GM21381 (cell line): ENCODE measurements at regions not wholly inside any gene's neighbourhood (a gene's known extent, or its start where the extent isn't known, plus 50 kb on each side); places are given as distances from the start of the nearest gene placed in this dataset.
"Not testable (repeated sequence)": the region's sequence is repeated elsewhere in the genome, so short reads cannot be mapped to it uniquely, and the experiment has no call there.

Experiments used
- ATAC-seq: cut with Tn5 transposase; IDR thresholded peaks from one replicate; pipeline ENCODE4 v1.9.1; 2021; ENCODE audit warnings: mild to moderate bottlenecking, moderate library complexity; ENCODE audit not compliant: unreplicated experiment

DNA sequence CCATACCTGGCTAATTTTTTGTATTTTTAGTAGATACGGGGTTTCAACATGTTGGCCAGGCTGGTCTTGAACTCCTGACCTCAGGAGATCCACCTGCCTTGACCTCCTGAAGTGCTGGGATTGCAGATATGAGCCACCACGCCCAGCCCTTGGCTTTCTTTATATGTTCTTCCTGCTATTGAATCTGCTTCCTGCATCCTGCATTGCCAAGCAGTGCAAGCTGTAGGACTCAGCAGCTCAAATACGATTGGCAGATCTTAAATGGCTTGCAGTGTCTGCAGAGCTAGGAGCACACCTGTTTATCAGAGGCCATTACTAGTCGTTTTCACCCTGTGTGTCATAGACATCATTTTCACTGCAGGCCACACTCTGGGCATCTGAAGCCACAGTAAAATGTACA, 426.2 kb upstream of the PPP2R3A start:
- ATAC-seq: no peak

DNA sequence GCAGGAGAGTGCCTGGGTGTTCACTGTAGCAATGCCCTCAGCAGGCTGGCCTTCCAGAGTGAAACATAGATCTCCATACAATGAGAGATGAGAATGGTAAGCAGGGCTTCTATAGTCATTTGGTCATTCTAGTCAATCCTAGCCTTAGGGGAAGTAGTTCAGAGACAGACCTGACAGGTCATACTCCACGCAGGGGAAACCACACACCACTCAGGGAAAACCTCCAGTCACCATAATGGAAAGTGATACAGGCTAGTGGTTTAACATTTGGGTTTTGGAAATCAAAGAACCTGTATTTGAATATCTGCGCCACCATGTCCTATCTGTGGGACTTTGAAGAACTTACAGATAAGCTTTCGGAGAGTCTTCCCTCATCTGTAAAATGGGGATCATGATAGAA, 425.7 kb upstream of the PPP2R3A start:
- no peak for ATAC-seq

DNA sequence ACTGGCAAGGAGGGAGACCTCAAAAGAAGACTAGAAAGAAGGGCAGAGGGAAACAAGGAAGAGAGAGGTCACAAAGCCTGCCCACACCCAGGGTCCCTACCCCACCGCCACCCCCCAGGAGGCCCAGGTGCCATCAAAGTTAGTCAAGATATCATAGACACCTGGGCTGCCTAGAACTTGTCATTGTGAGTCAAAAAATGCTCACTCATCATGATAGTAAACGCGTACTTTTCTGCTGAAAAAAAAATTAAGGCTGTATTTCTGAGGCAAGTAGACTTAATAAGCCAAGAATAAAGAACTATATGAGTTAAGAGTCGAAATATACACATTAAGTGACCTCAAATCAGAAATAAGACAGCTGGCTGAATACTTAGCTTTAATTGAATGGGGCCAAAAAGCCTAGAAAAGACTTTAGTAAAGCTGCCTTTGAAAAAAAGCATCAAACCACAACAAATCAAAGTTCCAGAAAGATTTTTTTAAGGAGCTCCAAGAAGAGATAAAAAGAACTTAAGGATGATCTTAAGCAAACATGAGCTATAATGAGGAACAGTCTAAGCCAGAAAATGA, 415.5 kb upstream of the PPP2R3A start:
- ATAC-seq: no peak

DNA sequence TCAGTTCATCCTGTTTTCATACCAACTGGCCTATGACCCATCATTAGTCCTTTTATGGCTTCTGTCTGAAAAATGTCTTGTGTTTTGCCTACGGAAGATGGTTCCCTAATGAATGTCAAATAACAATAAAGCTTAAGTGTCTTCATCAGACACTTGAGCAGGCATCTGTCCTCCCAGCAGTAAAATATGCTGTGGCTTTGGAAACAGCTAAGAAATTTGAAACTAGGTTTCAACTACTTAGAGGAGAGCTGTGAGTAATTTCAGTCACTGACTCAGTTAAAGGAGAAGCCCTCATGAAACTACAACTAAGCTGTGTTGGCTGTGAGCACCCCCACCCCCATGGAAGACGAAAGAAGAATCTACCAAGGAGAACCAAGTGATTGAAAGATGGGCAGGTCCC, 409.4 kb upstream of the PPP2R3A start:
- no peak for ATAC-seq

DNA sequence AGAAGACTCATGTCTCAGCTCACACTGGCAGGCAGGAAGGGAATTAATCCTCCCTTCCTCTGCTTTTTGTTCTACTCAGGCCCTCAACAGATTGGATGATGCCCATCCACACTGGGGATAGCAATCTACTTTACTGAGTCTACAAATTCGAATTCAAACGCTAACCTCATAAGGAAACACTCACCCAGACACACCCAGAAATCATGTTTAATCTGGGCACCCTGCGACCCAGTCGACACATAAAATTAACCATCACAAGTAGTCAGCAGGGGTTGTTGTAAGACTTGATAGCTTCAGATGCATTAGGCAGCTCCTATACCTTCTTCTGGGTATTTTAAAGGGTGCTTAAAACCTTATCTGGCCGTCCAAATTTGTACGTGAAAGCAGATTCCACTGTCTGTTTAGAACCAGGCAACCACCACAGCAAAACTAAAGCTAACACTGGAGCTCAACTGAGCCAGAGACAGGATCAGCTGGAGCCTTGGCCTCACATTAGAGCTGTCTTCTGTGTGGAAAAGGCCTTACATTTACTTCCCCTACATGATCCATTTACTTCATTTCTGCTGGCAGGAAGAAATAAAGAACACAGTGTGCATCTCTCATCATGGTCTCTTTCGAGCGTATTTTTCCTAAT, 407.3 kb upstream of the PPP2R3A start:
- no peak for ATAC-seq

DNA sequence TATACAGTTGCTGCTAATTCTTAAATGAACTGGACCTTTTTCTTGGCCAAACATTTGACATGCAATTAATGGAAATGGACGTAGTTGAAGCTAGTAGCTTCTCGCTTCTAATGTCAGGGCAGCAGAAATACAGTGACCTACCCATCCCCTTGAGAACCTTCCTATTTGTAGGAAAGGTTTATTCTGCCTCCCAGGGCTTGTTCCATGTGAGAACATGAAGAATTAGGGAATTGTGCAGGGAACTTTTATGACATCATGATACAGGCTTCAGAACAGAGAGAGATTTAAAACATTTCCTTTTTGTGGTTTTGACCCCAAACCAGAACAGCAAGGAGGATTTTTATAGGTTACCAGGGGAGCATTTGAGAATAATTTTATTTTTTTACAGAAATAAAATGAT, 406.6 kb upstream of the PPP2R3A start:
- no peak for ATAC-seq

DNA sequence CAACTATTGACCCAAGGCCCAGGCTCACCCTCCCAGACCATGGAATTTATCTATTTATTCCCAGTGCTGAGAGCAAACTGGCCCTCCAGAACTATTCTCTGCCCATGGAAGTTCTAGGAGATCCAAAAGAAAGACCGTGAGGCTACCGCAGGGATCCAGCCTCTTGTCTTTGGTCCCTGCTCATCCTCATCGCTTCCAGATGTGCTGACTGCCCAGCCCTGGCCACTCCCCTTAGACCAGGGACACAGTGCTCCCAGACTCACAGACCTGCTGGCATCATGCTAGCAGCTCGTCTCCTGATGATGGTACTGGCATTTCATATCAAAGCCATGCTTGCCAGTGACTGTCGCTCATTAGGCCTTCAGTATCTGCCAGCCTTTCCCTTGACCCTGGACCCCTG, 405.7 kb upstream of the PPP2R3A start:
- ATAC-seq: no peak

DNA sequence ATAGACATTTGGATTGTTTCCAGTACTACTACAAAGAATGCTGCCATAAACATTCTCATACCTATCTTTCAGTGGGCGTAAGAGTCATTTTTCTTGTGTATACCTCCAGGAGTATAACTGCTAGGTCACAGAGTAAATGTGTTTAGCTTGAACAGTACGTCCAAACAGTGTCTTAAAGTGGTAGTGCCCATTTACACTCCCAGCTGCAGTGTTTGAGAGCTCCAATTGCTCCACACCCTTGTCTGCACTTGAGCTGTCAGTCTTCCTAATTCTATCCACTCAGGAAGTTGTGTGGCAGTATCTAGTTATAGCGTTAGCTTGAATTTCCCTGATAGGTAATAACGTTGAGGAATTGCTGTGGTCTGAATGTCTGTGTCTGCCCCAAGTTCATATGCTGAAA, 404.7 kb upstream of the PPP2R3A start:
- no peak for ATAC-seq

DNA sequence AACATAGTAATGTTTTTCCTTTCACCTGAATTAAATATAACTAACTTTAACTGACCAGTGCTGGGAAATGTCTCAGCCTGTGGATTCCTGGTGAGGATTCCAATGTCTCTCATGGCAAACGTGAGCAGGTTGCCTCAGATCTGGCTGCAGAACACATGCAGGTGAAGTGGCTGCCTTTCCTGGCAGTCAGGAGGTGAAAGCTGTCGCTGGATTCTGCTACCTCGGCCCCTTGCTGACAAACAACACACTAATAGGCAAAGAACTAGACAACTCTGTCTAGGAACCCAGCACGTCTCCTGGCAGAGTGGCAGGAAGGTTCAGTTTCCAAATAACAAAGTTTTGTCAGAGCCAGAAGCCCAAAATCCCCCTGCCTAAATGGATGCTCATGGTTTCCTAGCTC, 400.8 kb upstream of the PPP2R3A start:
- no peak for ATAC-seq

DNA sequence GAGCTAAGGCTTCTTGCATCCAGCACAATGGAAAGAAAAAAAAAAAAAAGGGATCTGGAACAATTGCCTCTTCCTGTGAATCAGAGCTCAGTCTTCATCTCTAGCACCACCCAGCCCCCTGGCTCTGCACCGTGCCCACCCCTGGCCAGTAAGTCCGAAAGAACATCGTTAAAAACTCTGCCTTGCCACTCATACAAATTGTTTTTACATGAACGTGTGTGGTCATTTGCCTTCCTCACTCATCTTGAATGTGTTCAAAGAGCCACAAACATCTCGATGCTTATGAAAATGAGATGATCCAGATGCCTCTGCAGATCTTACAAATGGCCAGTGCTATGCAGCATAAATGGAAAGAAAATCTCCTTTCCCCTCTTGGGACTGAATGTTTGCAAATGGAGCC, 400.0 kb upstream of the PPP2R3A start:
- ATAC-seq: no peak

DNA sequence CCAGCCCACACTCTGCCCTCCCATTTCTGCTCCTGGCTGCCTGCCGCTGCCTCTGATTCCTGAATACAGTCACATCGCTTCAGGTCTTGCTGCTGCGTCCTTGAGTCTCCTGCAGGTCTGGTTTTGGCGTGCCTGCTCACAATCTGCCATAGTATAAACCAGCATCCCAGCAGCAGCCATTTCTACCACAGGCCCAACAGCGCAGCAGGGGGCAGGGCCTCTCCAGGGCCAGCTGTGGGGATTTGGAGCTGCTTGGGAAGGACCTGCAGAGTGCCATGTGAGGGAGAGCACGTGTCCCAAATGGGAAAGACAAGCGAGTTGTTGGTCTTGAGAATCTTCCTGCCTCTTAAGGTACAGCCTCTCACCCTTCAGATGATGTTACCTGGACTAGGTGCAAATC, 398.3 kb upstream of the PPP2R3A start:
- no peak for ATAC-seq

DNA sequence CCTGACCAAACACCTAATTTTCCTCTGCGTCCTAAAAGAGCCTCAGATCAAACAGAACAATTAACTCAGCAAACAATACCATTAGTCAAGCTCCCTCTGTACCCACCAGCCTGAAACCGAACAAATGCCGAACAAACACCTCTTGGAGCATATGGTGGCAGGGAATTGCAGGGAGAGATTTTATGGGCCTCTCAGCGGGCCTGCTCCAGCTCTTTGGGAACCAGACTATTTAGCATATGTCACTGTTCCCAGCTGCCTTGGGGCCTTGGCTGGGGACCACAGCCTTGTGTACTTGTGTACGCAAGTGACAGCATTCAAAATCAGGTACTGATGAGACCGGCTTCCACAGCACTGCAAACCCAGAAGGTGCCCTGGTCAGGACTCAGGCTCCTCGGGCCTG, 388.8 kb upstream of the PPP2R3A start:
- ATAC-seq: no peak

DNA sequence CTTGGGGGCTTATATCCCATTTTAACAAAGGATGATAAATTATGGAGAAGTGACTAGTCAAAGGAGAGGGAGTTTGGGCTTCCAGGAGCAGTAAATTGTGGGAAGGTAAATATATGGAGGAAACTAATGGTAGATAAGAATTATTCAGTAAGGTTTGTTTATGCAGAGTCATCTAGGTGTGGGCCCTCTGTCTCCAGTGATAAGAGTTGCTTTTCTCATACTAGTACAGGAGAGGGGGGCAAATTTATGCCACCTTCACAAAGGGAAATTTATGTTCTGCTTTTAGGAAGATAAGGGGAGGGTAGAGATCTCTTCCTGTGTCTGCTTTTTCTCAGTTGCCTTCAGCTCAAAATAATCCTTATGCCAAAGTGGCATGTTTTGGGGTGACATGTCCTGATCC, 383.7 kb upstream of the PPP2R3A start:
- no peak for ATAC-seq

DNA sequence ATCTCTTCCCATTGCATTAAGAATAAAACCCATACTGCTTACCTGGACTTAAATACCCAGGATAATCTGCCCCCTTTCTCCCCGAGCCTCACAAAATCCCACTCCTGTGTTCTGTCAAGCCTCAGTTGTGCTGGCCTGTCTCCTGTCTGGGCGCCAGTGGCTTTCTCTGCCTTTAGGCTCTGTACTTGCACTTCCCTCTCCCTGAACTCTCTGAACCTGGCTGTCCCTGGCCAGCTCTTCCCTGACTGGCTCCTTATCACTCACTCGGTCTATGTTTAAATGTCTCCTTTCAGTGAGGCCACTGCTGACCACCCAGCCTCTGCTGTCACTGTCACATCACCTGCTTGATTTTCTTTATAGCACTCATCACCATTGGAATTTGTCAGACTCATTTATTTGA, 382.7 kb upstream of the PPP2R3A start:
- no peak for ATAC-seq

DNA sequence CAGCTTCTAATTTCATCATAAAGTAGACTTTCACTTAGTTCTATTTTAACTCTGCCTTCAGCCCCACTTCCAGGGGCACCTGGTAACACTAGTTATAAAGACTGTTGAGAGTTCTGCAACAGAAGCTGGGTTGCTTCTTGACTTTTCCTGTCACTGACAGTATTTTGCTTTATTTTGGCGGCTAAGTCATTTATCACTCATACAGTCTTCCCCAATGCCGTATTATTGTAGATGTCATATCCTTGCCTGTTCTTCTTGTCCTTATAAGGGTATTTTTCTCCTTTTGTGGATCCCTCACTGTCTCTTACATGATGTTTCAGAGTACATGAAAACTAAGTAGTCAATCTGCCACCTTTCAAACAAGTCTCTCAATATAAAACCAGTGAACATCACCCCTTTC, 369.0 kb upstream of the PPP2R3A start:
- no peak for ATAC-seq

DNA sequence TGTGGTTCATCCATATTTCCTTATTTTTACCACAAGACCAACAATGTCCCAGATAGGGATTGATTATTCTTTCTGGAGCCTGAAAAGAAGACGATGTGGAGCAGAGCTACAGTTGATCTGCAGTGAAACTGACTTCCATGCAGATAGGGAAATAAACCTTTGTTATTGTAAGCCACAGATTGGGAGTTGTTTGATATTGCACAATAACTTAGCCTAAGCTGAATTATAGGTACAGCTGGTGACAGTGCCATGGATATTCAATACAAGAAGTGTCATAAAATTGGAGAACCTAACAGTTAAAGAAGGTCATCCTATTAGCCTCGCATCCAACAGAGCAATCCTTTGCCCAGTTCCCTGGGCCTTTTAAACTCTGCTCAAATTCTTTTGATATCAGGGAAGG, 367.7 kb upstream of the PPP2R3A start:
- no peak for ATAC-seq

DNA sequence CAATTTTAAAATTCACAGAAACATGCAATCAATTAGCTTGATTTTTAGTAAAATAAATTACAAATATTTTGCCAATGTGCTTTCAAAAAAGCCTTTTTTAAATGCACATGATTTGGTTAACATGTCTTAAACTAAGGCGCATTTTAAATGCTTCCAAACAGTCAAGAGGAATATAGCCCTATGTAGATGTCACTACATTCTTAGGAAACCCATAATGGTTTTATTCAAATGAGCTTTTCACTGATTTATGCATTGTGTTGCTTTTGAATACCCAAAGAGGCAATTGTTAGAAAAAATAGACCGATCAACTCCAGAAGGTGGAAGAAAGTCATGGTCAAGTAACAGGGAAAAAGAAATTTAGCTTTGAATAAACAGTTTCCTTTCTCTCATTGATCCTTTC, 366.9 kb upstream of the PPP2R3A start:
- no peak for ATAC-seq

DNA sequence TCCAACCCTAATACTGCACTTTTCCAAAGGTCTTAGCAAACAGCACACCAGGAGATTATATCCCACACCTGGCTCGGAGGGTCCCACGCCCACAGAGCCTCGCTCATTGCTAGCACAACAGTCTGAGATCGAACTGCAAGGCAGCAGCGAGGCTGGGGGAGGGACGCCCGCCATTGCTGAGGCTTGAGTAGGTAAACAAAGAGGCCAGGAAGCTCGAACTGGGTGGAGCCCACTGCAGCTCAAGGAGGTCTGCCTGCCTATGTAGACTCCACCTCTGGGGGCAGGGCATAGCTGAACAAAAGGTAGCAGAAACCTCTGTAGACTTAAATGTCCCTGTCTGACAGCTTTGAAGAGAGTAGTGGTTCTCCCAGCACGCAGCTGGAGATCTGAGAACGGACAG, 361.0 kb upstream of the PPP2R3A start:
- ATAC-seq: not testable (repeated sequence)

DNA sequence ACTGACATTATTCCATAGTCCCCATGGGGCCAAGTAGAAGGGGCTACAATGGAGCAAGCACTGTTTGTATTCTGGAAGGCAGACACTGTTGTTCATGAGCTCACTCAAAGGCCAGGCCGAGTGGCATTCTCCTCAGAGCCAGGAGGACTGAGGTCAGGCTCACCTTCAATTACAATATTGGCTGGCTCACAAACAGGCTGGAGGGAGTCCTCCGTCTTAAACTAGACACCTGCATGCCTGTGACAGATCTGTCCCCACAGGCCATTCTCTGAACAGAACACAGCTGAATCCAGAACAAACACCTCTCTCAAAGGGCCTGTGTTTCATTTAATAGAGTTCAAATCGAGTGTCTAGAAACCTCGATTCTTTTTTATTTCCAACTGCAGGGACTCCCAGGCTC, 347.4 kb upstream of the PPP2R3A start:
- ATAC-seq: no peak

DNA sequence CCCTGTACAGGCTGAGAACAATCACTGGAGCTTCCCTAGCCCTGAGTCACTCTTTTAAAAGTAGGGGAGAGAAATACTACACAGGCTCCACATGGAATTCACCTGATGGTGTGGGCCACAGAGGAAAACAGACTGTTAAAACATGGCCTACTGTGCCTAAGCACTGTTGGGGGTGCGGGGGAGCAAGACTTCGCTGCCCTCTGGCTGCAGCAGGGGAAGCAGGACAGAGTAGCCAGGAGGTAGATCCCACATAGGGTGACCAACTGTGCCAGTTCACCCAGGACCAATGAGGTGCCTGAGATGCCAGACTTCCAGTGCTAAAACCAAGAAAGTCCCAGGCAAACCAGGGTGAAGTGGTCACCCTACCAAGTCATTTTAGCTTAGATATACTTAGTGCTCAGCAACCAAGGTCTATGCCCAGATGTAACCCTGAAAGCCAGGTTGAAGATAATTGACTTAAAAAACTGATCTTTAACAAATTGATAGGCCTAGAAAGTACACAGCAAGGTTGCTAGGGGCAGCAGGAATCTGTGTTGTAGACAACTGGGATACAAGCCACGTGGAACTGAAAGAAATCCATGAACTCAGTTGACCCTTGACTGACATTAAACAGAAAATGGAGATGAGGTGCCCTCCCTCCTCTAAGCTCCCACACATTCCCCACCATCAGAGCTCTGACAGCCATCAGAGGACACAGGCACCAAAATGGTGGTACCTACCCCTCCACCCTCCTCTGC, 344.2 kb upstream of the PPP2R3A start:
- ATAC-seq: no peak

DNA sequence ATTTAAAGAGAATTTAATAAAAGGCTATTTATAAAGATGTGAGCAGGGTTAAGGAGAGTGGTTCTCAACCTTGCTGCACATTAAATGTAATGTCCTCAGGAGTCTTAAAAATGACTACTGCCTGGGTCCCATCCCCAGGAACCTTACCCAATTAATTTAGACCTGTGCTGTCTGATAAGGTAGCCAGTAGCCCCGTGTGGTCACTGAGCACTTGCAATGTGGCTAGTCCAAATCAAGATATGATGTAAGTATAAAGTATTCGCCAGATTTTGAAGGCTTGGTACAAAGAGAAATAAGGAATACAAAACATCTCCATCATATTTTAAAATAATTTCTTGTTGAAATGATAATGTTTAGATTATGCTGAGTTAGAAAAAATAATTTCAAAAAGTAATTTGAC, 343.3 kb upstream of the PPP2R3A start:
- no peak for ATAC-seq

DNA sequence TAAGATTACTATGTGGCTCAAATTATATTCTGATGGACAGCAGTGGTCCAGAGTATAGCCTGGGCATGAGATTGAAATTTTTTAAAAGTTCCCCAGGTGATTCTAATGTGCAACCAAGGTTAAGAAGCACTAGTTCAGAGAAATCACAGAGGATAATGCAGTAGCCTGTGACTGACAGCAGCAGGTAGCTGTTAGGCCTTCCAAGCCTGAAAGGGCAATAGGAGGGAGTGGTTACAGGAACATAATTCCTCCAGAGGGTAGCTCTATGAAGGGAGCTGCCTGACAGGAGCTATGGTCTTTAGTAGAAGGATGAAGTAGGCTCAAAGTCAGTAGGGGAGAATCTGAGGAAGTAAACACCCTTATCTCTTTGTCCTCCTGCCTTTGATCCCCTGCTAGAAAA, 342.9 kb upstream of the PPP2R3A start:
- ATAC-seq: no peak

DNA sequence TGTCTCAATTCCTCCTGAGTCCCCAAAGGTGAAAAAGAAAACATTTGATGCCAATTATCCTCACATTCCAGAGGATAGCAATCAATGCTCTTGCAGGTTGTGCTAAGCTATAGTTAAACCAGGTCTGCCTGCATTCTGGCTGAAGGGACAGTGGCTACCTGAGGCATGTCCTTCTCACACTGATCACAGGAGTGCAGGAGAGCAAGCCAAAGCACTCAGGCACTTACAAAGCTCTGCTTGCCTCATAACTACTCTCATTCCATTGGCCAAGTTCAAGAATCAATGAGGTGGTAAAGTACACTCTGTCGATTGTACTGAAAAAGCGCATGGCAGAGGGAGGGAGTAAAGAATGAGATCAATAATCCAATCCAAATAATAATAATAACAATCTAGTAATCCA, 342.0 kb upstream of the PPP2R3A start:
- no peak for ATAC-seq
